Dedifferentiated amniotic fluid mesenchymal stem cell (primary cell): ENCODE measurements at regions not wholly inside any gene's neighbourhood (a gene's known extent, or its start where the extent isn't known, plus 50 kb on each side); places are given as distances from the start of the nearest gene placed in this dataset.
"Not testable (repeated sequence)": the region's sequence is repeated elsewhere in the genome, so short reads cannot be mapped to it uniquely, and the experiment has no call there.

ENCODE experiments used
- DNase-seq: peaks from one replicate; pipeline ENCODE4 v3.0.0-alpha.2; 2016; ENCODE audit errors: extremely low spot score

- no peak for DNase-seq
Observed at GRCh38 chrX:10965174-10965798, 145.8 kb upstream of the HCCS start.

- no peak for DNase-seq
Observed at GRCh38 chrX:10966057-10966456, 145.1 kb upstream of the HCCS start.

GRCh38 chrX:10971176-10971575 lies 140.0 kb upstream of the HCCS start:
- no peak for DNase-seq

- no peak for DNase-seq
Observed at GRCh38 chrX:10971759-10972158, 139.4 kb upstream of the HCCS start.

GRCh38 chrX:10972706-10973105 lies 138.4 kb upstream of the HCCS start:
- DNase-seq, result peak; percentile 15

GRCh38 chrX:10974920-10975319 lies 136.2 kb upstream of the HCCS start:
- no peak for DNase-seq

GRCh38 chrX:10979956-10980355 lies 131.2 kb upstream of the HCCS start:
- DNase-seq, result no peak

GRCh38 chrX:10981506-10981905 lies 129.6 kb upstream of the HCCS start:
- DNase-seq, result no peak

- no peak for DNase-seq
Observed at GRCh38 chrX:10983526-10983925, 127.6 kb upstream of the HCCS start.

- no peak for DNase-seq
Observed at GRCh38 chrX:10984213-10984612, 126.9 kb upstream of the HCCS start.

GRCh38 chrX:10986616-10987015 lies 124.5 kb upstream of the HCCS start:
- no peak for DNase-seq

- DNase-seq, result no peak
Observed at GRCh38 chrX:10988653-10989052, 122.5 kb upstream of the HCCS start.

- no peak for DNase-seq
Observed at GRCh38 chrX:10989386-10989785, 121.7 kb upstream of the HCCS start.

- no peak for DNase-seq
Observed at GRCh38 chrX:10990418-10990817, 120.7 kb upstream of the HCCS start.

GRCh38 chrX:10990976-10991375 lies 120.2 kb upstream of the HCCS start:
- DNase-seq, result no peak

- DNase-seq, result no peak
Observed at GRCh38 chrX:10992110-10992509, 119.0 kb upstream of the HCCS start.

GRCh38 chrX:11007076-11007475 lies 104.1 kb upstream of the HCCS start:
- not testable (repeated sequence) for DNase-seq

GRCh38 chrX:11010476-11010875 lies 100.7 kb upstream of the HCCS start:
- DNase-seq, result no peak

GRCh38 chrX:11016728-11017127 lies 94.4 kb upstream of the HCCS start:
- DNase-seq, result no peak

GRCh38 chrX:11022588-11022987 lies 88.5 kb upstream of the HCCS start:
- DNase-seq, result not testable (repeated sequence)

GRCh38 chrX:11039926-11040325 lies 71.2 kb upstream of the HCCS start:
- DNase-seq, result no peak

- DNase-seq, result no peak
Observed at GRCh38 chrX:11040405-11040804, 70.7 kb upstream of the HCCS start.

- DNase-seq, result no peak
Observed at GRCh38 chrX:11040996-11041395, 70.1 kb upstream of the HCCS start.

GRCh38 chrX:11050013-11050412 lies 61.1 kb upstream of the HCCS start:
- no peak for DNase-seq
